ENCODE measurements at regions not wholly inside any gene's neighbourhood (a gene's known extent, or its start where the extent isn't known, plus 50 kb on each side); places are given as distances from the start of the nearest gene placed in this dataset.
"Not testable (repeated sequence)": the region's sequence is repeated elsewhere in the genome, so short reads cannot be mapped to it uniquely, and the experiment has no call there.

GRCh38 chr3:101913168-101913567 lies 63.9 kb downstream of the NFKBIZ start:
- no peak for DNase-seq

GRCh38 chr3:101917761-101918160 lies 68.4 kb downstream of the NFKBIZ start:
- not testable (repeated sequence) for DNase-seq

- DNase-seq = not testable (repeated sequence)
Measured at GRCh38 chr3:101922151-101922725, 72.9 kb downstream of the NFKBIZ start.

GRCh38 chr3:101924621-101925020 lies 75.3 kb downstream of the NFKBIZ start:
- not testable (repeated sequence) for DNase-seq

GRCh38 chr3:101925124-101925523 lies 75.8 kb downstream of the NFKBIZ start:
- not testable (repeated sequence) for DNase-seq

GRCh38 chr3:101925564-101925963 lies 76.2 kb downstream of the NFKBIZ start:
- peak; percentile 81 for DNase-seq

- DNase-seq = no peak
Measured at GRCh38 chr3:101926594-101927105, 77.3 kb downstream of the NFKBIZ start.

GRCh38 chr3:101928890-101929289 lies 79.6 kb downstream of the NFKBIZ start:
- DNase-seq = no peak

GRCh38 chr3:101931081-101931480 lies 81.8 kb downstream of the NFKBIZ start:
- DNase-seq = no peak

- DNase-seq = no peak
Measured at GRCh38 chr3:101932326-101933068, 83.2 kb downstream of the NFKBIZ start.

GRCh38 chr3:101936419-101937356 lies 87.4 kb downstream of the NFKBIZ start:
- no peak for DNase-seq

- DNase-seq = no peak
Measured at GRCh38 chr3:101938262-101938847, 89.0 kb downstream of the NFKBIZ start.

GRCh38 chr3:101939361-101940049 lies 90.2 kb downstream of the NFKBIZ start:
- no peak for DNase-seq

- no peak for DNase-seq
Measured at GRCh38 chr3:101940521-101941317, 91.4 kb downstream of the NFKBIZ start.

GRCh38 chr3:101941318-101942040 lies 92.2 kb downstream of the NFKBIZ start:
- DNase-seq = no peak

GRCh38 chr3:101942356-101942755 lies 93.0 kb downstream of the NFKBIZ start:
- DNase-seq = no peak

- no peak for DNase-seq
Measured at GRCh38 chr3:101943029-101943428, 93.7 kb downstream of the NFKBIZ start.

GRCh38 chr3:101944308-101944707 lies 95.0 kb downstream of the NFKBIZ start:
- no peak for DNase-seq

GRCh38 chr3:101945980-101946379 lies 96.7 kb downstream of the NFKBIZ start:
- no peak for DNase-seq

GRCh38 chr3:101946906-101947305 lies 97.6 kb downstream of the NFKBIZ start:
- DNase-seq = no peak

- no peak for DNase-seq
Measured at GRCh38 chr3:101950510-101950909, 101.2 kb downstream of the NFKBIZ start.
